H1 (cell line): ENCODE measurements at regions not wholly inside any gene's neighbourhood (a gene's known extent, or its start where the extent isn't known, plus 50 kb on each side); places are given as distances from the start of the nearest gene placed in this dataset.

Source experiments
- CBX5 ChIP-seq: fragments of 300-800, 300-1000 bp; sonication (generic); IDR thresholded peaks from 2 replicates; pipeline ENCODE4 v1.7.1; 2016; ENCODE audit warnings: antibody characterized with exemption, low read length, low read depth
- CHD2 ChIP-seq: IDR thresholded peaks from 2 replicates; pipeline ENCODE4 v1.6.1; 2012; ENCODE audit warnings: low read length, improper control_type of control experiment
- SP2 ChIP-seq: IDR thresholded peaks from 2 replicates; pipeline ENCODE4 v1.6.1; 2012; ENCODE audit warnings: mild to moderate bottlenecking, low read length, inconsistent platforms
- SP4 ChIP-seq: IDR thresholded peaks from 2 replicates; pipeline ENCODE4 v1.6.1; 2012; ENCODE audit warnings: low read length, inconsistent platforms

GRCh38 chr1:90100566-90100965 is 105.7 kb downstream of the ZNF326 start (continued):
- no peak for TF ChIP-seq CHD2
- TF ChIP-seq CBX5: no peak
- TF ChIP-seq SP4: no peak
- no peak for TF ChIP-seq SP2
